HG03432 (cell line): ENCODE measurements at regions not wholly inside any gene's neighbourhood (a gene's known extent, or its start where the extent isn't known, plus 50 kb on each side); places are given as distances from the start of the nearest gene placed in this dataset.
A peak's percentile ranks its signal among the peaks of the same experiment; 100 is the strongest.

Source experiments
- ATAC-seq: cut with Tn5 transposase; IDR thresholded peaks from one replicate; pipeline ENCODE4 v1.9.1; 2021; ENCODE audit warnings: mild to moderate bottlenecking, moderate library complexity; ENCODE audit not compliant: unreplicated experiment

- ATAC-seq, result no peak
Measured at GRCh38 chr3:120544361-120544760, 51.8 kb upstream of the NDUFB4 start.

DNA sequence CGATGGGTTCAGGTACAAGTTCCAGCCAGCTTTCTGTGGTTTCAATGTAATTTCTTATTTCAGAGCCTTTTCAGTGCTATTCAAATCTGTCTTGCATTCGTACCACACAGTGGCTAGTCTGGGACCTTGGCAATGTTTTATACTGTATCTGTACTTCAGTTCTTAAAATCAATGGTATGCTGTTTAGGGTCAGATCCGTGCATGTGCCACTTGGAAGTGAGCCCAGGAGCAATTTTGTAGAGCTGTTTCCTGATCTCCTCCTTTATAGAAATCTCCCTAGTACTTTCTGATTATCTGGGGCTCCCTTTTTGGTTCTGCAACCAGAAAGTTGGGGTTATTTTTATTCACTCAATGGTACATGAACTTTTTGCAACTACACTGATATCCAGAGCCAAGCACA is 59.5 kb upstream of the NDUFB4 start:
- ATAC-seq, result no peak

- ATAC-seq, result no peak
Measured at GRCh38 chr3:120532969-120533368, 63.2 kb upstream of the NDUFB4 start.

GRCh38 chr3:120528163-120528562 is 68.0 kb upstream of the NDUFB4 start:
- no peak for ATAC-seq

GRCh38 chr3:120526011-120526870 is 69.9 kb upstream of the NDUFB4 start:
- no peak for ATAC-seq

DNA sequence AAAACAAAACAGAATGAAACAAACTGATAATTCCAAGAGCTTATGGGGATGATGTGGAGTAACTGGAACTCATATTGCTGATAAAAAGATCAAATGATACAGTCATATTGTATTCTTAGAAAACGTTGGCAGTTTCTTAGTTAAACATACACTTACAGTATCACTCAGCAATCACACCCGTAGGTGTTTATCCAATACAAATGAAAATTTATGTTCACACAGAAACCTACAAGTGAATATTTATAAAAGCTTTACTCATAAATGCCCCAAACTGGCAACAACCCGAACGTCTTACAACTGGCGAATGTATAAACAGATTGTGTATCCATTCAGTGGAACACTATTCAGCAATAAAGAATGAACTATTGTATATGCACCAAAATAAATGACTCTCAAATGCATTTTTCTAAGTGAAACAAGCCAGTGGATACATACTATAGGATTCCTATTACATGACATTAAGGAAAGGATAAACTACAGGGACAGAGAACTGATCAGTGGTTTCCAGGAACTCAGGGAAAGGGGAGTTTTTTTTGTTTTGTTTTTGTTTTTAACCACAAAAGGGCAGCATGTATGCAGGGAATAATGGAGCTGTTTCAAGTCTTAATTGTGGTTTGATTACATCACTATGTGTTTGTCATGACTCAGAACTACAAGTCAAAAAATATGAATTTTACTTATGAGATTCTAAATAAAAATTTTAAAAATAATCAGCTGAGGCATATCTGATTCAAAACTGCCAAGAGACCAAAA is 71.8 kb upstream of the NDUFB4 start:
- no peak for ATAC-seq

DNA sequence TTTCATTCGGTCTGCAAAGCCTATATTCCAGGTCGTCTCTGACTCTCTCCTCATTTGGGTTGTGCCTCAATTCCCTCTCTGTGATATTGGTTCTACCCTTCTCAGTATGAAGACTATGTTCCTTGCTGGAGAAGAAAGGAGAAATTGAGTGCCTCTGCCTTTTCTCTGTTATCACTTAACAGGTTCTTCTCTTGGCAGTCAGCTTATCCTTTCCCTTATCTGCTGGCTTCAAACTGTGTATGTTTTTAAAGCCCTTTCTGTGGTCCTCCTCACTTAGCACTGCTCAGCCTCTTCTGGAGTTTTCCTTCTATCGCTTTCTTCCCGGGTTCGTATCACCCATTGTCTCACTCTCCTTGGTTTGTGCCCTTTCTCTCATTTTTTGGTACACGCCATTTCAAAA is 65.3 kb upstream of the FSTL1 start:
- no peak for ATAC-seq

GRCh38 chr3:120512655-120513054 is 61.9 kb upstream of the FSTL1 start:
- ATAC-seq, result no peak

DNA sequence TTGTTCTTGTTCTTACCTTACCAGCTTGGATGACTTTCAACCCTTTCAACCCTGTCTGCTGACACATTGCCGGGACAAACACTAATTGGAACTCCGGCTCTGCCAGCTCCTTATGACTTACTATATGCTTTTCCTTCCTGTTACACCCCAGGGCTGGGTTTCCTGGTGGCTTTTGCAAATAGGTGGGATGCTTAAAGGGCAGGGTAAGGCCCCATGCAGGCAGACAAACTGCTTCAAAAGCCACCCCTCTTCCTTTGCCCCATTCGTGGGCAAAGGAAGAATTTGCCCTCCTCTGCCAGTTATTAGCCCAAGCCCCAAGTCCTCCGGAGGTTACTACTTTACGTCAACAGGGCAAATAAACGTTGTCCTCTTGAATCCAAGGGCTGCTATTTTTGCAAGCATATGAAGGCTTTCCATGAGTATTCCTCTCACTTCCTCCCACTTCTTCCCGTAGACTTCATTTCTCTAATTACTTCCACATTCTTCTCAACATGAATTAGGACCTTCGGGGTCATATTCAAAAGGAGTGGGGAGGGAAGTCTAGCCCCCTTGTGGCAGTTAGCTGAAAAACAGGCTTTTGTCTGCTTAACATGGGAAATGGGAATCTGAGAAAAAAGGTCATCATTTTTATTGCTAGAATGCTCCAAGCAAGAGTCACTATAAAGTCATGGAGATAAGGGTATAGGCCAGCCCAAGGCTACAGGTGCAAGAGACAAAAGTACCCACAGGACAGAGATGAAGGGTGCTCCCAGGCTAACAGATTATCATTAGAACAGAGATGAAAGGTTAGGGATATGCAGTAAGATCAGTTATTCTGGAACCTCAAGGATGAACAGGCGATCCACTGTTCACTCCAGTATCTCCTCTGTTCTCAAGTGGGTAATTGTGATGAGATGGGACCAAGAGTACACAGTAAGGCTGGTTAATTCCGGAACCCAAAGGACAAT is 56.3 kb upstream of the FSTL1 start:
- peak; percentile 51 for ATAC-seq

DNA sequence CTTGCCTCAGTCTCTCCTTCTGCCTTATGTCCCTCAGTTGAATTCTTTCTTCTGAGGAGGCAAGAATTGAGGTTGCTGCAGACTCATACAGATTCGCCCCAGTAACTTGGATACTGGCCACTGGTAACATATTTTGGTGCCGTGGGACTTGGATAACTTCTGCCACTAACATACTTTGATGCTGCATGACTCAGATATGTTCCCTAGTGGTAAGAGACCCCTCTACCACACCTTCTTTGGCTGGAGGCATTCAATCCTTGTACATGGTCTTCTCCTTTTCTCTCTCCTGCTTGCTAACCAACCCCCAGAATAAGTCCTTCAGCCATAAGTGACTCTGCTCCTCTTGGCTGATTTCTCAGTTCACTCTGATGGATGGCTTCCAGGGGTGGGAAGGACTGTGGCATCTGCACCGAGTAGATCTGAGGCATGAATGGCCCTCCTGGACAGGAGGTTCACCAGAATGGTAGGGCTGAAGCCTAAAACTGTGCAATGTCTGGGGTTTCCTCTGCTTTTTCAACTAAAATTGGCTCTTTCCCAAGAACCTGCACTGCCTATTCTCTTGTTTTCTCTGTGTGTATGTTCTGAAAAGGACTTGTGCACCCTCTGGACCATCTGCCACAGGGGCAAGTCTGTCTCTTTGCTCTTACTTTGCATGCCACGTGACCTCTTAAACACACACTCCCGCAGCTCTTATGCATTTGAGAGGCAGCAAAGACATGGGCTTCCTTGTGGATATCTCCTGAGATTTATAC is 55.5 kb upstream of the FSTL1 start:
- ATAC-seq, result no peak

DNA sequence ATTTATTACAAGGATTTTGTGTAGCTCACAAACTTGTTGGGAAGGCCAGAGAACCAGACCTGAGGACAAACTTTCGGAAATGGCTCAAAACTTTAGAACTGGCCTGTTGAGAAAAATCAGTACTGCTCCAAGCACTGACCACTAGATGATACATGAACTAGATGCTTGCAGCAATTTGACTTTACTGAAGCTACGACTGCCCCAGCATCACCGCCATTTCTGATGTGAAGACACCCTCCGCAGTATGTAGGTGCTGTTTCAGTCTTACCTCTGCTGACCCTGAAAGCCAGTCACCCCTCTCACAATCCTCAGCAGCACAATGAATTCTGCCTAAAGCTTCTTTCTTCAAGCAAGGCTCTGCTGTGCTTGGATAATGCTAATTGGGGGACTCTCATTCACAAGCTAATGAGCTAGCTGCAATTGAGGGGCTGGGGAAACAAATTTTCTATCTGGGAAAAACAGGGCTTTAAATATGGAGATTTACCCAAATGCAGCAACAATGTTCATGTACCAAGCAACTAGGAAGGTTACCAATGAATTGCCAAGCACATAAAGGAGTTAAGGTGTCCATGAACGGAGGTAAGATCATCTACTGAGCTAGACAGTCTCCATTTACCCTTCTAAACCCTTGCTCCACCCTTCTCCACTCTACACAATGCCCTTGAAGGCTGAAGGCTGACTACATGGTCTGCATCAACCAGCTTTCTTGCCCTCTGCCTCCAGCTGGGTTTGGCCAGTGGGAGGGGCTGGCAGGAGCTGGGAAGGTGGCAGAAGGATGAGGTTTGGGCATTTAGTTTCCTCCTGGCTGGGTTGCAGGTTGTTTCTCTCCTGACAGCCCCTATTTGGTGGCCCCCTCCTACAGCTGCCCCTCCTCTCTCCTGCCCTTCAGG is 53.2 kb upstream of the FSTL1 start:
- no peak for ATAC-seq

GRCh38 chr3:120502116-120502515 is 51.3 kb upstream of the FSTL1 start:
- no peak for ATAC-seq
